ENCODE measurements at regions not wholly inside any gene's neighbourhood (a gene's known extent, or its start where the extent isn't known, plus 50 kb on each side); places are given as distances from the start of the nearest gene placed in this dataset. TPM values are rescaled to one million over a fixed set of nuclear protein-coding genes. Genes with fewer than 3 reads are reported as not detected.
"Not testable (repeated sequence)": the region's sequence is repeated elsewhere in the genome, so short reads cannot be mapped to it uniquely, and the experiment has no call there.

DNA sequence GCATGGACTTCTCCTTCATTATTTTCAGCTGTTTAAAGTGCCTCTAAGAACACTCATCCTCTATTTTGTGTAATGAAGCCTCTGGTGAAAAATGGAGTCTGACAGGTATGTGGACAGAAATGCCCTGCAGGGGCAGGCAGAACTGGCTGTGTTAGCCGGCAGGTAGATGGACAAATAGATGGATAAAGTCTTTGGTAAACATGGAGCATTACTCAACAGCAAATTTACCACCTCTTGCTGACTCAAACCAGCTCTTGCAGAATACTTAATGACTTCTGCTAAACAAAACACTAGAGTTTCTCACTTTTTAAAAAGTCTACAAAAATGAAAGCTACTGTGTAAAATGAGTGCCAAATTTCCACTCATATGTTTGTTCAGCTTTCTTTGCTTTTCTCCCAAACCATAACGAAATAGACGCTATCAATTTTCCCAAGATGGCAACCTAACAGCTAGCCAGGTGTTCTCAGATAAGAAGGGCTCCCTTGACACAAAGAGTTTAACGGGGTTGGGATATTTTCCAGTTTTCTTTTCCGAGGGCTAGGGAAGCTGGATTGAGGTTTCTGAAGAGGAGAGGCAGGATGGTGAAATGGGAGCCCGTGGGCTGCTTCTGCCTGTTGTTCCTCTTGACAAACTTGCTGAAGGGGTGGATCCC lies 71.9 kb upstream of the HABP2 start:
- DNase-seq (ENCODE audit: low read depth in 2 of 3, low spot score in 2 of 3): no peak

DNA sequence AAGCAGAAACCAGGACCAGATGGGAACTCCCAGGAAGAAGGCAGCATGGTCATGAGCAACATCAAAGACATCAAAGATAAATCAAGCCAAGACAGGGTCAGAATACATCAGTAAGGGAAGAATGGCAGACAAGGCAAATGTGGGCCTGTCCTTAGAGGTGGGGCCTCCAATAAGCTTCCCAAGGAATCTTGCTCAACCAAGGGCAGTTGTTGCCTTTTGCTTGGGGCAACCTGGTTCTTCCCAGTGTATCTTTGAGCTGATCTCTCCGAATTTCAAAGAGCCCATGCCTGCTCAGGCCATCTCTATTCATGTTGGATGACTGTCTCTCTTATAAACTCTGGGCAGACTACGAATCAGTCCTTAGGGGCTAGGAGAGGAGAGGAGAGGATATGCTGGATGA lies 68.4 kb upstream of the HABP2 start:
- DNase-seq (ENCODE audit: low read depth in 2 of 3, low spot score in 2 of 3): no peak

DNA sequence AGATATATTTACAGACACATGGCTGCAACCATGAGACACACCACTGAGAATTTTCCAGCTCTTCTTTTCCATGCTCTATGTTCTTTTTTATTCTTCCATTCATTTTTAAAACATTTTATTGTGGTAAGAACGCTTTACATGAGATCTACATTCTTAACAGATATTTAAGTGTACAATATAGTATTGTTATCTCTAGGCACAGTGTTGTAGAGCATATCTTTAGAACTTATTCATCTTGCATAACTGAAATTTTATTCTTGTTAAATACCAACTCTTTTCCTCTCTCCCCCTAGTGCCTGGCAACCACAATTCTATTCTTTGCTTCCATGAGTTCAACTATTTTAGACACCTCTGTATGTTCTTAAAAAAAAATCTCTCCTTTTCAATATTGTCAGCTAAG lies 67.1 kb upstream of the HABP2 start:
- no peak for DNase-seq (ENCODE audit: low read depth in 2 of 3, low spot score in 2 of 3)

DNA sequence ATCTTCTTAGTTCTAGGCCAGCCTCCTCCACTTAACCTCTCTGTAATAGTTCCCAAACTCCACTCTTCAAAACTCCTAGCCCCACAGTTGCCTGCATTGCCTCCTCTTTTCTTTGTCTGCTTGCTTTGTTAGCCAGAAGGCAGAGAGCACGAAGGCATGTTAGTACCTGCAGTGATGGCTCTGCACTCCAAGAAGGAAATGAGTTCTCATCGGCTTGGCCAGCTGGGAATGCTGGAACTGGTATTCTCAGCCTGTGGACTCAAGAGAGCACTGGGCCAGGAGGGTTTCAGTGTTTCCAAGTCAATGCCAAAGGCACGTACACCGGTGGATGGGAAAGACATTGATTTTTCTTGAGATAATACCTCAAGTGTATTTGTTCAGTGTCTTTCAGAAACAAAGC lies 66.3 kb upstream of the HABP2 start:
- no peak for DNase-seq (ENCODE audit: low read depth in 2 of 3, low spot score in 2 of 3)

DNA sequence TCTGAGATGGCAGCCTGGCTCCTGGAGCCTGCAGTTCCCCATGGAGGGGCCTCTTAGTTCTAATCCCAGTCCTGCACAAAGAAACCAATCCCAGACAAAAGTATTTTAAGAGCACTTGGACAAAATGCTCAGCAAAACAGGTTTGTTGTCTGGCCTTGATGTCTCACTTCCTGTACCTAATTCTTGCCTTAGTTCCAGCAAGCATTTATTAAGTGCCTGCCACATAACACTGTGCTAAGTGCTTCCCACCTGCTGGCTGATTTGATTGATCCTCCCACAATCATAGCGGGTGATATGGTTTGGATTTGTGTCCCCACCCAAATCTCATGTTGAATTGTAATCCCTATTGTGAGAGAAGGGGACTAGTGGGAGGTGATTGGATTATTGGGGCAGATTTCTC lies 65.7 kb upstream of the HABP2 start:
- DNase-seq (ENCODE audit: low read depth in 2 of 3, low spot score in 2 of 3): no peak

DNA sequence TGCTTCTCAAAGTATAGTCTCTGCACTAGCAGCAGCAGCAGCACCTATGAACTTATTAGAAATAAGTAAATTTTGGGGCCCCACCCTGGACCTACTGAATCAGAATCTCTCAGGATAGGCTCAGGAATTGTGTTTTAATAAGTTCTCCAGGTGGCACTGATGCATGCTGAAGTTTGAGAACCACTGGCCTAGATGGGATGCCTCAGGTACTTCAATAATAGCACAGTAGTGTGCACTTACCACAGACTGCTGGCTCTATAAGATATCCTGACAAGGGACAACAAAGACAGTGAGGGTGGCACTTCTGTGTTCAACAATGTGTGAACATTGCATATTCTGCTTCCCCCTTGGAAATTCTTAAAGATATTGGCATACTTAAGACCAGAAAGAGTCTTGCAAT lies 64.7 kb upstream of the HABP2 start:
- no peak for DNase-seq (ENCODE audit: low read depth in 2 of 3, low spot score in 2 of 3)

DNA sequence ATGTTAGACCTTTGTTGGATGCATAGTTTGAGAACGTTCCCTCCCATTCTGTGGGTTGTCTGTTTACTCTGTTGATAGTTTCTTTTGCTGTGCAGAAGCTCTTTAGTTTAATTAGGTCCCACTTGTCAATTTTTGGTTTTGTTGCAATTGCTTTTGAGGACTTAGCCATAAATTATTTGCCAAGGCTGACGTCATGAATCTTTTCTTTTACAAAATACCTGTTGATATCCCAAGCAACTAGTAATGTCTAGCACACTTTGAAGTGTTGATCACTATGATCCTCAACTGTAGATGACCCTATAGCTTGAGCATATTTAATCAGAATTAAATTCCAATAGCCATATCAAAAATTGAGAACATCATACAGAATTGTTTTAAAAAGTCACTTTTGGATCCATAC lies 63.3 kb upstream of the HABP2 start:
- DNase-seq (ENCODE audit: low read depth in 2 of 3, low spot score in 2 of 3): not testable (repeated sequence)

DNA sequence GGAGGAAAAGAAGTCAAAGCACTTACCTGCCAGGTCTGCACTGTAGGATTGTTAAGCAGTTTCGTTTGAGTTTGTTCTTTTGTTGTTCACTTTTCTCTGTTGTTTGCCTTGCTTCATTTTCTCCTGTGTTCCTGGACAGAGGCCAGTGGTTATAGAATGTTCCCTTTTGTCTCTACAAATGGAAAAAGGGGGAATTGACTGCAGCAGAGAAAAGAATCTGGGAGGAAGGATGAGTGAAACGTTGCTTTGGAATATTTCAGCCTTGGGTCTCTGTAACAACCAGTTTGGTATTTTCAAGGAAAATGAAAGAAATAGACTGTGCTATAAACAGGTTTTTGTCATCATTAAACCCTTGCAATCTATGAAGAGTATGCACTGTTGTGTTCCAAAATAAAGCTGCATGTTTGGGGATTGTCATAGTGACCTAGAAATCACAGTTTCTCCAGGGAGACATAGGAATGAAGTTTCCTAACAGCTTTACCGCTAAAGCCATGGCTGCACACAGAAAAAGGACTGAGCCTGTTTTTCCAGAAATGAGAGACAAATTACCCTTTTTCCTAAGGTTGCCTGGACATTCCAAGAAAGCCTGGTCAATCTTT lies 60.8 kb upstream of the HABP2 start:
- no peak for DNase-seq (ENCODE audit: low read depth in 2 of 3, low spot score in 2 of 3)

DNA sequence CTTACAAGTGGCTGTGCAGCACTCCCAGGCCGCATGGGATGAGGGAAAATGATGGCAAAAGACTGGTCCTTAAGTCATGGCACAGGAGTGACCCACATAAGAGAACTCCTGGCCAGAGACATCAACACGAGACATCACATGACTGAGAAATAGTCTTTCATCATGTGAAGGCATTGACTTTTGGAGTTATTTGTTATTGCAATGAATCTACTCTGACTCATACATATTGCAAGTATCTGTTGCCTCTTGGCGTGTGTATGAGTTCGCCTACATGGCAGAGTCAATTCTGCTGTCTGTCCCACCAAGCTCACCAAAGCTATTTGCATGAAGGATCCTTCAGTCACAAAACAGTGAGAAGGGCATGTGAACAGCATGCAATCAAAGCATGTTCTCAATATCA lies 59.7 kb upstream of the HABP2 start:
- no peak for DNase-seq (ENCODE audit: low read depth in 2 of 3, low spot score in 2 of 3)

DNA sequence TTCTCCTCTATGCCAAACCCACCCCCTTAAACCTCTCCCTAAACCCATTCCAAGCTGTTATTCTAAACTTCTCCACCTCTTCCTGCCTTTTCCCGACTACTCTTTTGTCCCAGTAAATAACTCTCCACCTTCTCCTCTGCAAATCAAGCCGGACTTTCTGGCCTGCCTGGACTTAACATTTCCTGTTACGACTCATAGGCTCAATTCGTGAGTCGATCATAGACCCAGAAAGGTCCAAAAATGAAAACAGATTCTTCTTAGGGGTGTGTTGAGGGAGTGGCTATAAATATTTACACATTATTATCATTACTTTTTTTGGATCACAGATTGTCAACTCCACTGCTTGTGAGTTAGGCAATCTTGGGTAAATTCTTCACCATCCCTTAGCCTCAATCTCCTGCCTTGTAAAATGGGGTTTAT lies 59.0 kb upstream of the HABP2 start:
- no peak for DNase-seq (ENCODE audit: low read depth in 2 of 3, low spot score in 2 of 3)

DNA sequence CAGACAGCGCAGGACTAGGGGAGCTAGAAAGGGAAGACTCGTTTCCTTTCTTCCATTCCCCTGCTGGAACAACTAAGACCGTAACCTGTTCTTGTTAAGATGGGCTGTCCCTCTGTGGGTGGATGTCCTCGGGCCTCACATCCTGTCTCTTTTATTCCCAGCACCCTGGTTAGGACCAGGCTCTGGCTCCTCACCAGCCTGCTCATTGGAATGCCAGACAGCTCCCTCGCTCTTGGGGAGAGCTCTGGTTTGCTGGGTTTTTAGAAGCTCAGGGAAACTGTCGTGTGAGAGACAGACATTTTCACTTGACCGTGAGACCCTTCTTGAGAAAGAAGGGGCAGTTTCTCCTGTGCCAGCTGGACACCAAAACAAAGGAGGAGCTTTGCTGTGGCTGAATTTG lies 58.1 kb upstream of the HABP2 start:
- DNase-seq (ENCODE audit: low read depth in 2 of 3, low spot score in 2 of 3): no peak

DNA sequence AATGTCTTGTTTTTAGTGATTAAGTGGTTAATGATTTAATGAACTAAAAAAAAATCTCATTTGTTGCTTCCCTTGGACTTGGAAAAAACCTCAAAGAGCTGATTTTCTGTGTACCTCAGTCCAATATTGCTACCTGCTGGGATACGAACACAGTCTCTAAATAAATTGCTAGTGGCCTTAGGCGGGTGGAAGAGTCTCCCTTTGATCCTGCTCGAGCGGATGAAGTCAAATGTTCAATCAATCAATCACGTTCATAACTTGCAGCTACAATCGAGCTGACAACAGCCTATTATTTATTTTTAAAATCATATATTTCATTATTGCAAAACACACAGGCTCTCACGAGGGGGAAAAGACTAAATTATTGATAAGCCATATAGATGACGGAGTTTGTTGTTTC lies 57.3 kb upstream of the HABP2 start:
- no peak for DNase-seq (ENCODE audit: low read depth in 2 of 3, low spot score in 2 of 3)

DNA sequence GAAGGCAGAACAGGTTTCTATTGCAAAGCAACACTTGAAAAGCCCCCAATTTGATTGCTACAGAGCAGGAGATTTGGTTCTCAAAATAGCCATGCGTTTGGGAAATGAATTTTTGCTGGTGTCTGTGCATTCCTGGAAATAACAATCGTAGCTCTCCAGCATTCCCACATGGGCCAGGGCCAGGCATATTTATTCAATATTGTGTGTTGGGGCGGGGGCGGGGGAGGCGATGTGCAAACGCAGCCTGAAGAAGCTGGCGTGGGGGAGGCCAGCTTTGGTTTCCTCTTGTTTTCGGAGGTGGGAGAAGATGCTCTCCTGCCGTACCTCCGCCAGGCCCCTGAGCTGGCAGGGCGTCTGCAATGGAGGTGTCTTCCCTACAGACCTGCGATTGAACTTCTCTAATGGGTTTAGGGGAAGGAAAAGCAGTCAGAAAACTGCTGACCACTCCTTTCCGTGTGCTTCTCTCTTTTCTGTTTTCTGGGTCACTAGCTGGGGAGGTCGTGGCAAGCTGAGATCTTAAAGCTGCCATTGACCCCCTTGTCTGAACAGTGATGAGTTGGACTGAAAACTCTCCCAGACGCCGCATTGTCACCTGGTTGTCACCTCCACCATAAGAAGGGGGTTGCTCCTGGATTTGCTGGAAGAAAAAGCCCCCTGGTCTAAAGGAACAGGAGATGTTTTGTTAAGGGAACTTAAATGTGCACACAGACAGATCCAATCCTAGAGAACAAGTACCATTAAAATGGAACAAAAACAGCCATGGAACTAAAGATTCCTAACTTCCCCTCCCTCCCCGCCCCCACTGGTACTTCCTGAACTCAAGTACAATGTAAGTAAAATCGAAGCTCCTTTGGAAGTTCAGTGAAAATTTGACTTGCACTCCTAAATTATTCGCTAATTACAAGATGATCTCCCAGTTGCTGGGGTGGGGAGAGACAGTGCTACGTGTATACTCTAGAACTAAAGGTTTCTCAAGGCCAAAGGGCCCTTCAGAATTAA lies 56.4 kb upstream of the HABP2 start:
- DNase-seq (ENCODE audit: low read depth in 2 of 3, low spot score in 2 of 3): no peak

DNA sequence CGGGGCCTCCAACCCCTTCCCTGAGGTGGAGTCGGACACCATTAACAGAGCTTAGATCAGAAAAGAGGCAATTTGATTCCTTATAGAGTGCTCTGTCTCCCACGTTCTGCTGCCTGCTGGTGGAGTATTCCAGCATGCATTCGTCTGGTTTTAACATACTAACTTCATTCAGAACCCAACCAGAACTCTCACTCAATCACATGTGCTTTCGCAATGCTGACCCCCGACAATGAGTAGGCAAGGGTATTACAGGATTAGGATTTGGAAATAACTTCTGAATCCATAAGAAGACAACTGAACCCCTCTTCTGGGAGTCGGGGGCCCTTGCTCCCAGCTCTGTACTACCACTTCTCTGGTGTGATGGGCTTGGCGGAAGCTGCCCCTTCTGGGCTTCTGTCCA lies 55.7 kb upstream of the HABP2 start:
- DNase-seq (ENCODE audit: low read depth in 2 of 3, low spot score in 2 of 3): no peak

DNA sequence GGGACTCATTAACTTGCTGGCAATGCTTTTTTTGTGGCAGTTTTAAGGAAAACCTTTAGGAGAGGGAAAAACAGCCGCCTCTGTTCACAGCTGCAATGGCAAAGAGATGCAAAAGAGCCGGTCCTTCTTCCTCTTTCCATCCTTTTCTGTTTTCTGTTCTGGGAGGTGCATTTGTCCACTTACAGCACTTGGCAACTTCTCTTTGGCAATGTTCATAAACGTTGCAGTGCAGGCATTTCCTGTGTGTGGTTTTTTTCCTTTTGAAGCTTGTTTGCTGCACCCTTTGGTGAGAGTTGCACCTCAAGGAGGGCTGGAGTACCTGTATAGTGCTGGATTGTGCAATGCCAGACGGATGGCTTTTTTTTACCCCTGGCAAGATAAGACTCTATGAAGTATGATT lies 53.9 kb upstream of the HABP2 start:
- DNase-seq (ENCODE audit: low read depth in 2 of 3, low spot score in 2 of 3): peak in 1 of 3 donors; percentile 56

DNA sequence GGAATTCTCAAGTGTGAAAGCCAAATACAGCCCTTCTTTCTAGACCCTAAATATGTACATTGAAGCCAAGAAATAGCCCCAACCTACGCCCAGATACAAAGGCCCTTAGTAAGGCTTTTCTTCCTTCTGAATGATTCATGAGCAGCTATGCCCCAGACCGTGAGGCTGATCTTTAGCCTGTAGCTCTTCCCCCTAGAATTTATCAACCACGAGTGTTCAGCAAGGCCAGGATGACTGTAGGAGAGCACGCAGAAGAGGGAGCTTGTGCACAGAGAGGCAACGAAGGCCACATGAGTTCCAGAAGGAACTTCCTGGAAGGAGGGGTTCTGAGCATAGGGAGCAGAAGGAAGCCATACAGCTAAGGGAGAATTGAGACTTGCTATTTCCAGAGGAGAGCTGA lies 53.0 kb upstream of the HABP2 start:
- no peak for DNase-seq (ENCODE audit: low read depth in 2 of 3, low spot score in 2 of 3)

DNA sequence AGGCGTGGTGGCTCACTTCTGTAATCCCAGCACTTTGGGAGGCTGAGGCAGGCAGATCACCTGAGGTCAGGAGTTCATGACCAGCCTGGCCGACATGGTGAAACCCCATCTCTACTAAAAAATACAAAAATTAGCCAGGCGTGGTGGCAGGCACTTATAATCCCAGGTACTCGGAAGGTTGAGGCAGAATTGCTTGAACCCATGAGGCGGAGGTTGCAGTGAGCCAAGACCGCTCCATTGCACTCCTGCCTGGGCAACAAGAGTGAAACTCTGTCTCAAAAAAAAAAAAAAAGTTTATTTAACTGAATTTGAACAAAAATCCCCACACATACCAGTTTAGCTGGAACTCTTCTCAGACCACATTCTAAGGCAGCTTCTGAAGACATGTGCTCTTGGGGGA lies 51.8 kb upstream of the HABP2 start:
- not testable (repeated sequence) for DNase-seq (ENCODE audit: low read depth in 2 of 3, low spot score in 2 of 3)

Small RNAs in the stretch of these regions (small RNA-seq; reads per million reads assigned to genes)
- gene RNU7-165P: not detected
